Nephron (organoid): ENCODE measurements at regions not wholly inside any gene's neighbourhood (a gene's known extent, or its start where the extent isn't known, plus 50 kb on each side); places are given as distances from the start of the nearest gene placed in this dataset.

Source experiments
- H3K27ac Mint-ChIP-seq, 3 experiments: 2 replicates each; pipeline ENCODE4 v1.8.0; 2020; ENCODE audit warnings: mixed read lengths in 3 of 3, mild to moderate bottlenecking in 2 of 3, moderate library complexity in 1 of 3
- H3K27me3 Mint-ChIP-seq: 2 replicates; pipeline ENCODE4 v1.8.0; 2021; ENCODE audit warnings: low read depth, mild to moderate bottlenecking, moderate library complexity, mixed read lengths
- H3K36me3 Mint-ChIP-seq: 2 replicates; pipeline ENCODE4 v1.8.0; 2020; ENCODE audit warnings: low read depth, mixed read lengths
- H3K4me1 Mint-ChIP-seq: 2 replicates; pipeline ENCODE4 v1.8.0; 2020; ENCODE audit warnings: mixed read lengths
- H3K4me3 Mint-ChIP-seq, 3 experiments: 2 replicates each; pipeline ENCODE4 v1.8.0; 2020; ENCODE audit warnings: mild to moderate bottlenecking in 3 of 3, mixed read lengths in 3 of 3, moderate library complexity in 2 of 3
- H3K9me3 Mint-ChIP-seq: 2 replicates; pipeline ENCODE4 v1.8.0; 2020; ENCODE audit warnings: mixed read lengths
- CTCF ChIP-seq, 3 experiments: fragments of 200-600 bp; sonication (generic); IDR thresholded peaks; one replicate each; pipeline ENCODE4 v1.5.0; 2021; ENCODE audit warnings: antibody characterized with exemption in 3 of 3; ENCODE audit not compliant: unreplicated experiment in 3 of 3

GRCh38 chr3:159196359-159196758 is 394.5 kb downstream of the MFSD1 start:
- Mint-ChIP-seq H3K4me1 (no peaks in the 10 kb centered on the region), H3K4me3 (no peak overlapping the region), H3K27ac (no peak overlapping the region), H3K9me3 (peaks cover 6% of the 10 kb centered on the region), H3K27me3 (no peaks in the 10 kb centered on the region), H3K36me3 (no peaks in the 10 kb centered on the region)
- TF ChIP-seq CTCF (IDR thresholded peaks at IDR 0.05; ENCODE audit: unreplicated experiment in 3 of 3): no peak

GRCh38 chr3:159200176-159200575 is 398.3 kb downstream of the MFSD1 start:
- Mint-ChIP-seq H3K36me3 (no peaks in the 10 kb centered on the region), H3K27ac (no peak overlapping the region), H3K4me3 (no peak overlapping the region), H3K4me1 (no peaks in the 10 kb centered on the region), H3K9me3 (peaks cover 6% of the 10 kb centered on the region), H3K27me3 (no peaks in the 10 kb centered on the region)
- TF ChIP-seq CTCF (IDR thresholded peaks at IDR 0.05; ENCODE audit: unreplicated experiment in 3 of 3): no peak

GRCh38 chr3:159208050-159208449 is 406.2 kb downstream of the MFSD1 start:
- H3K4me3 Mint-ChIP-seq: no peak overlapping the region

GRCh38 chr3:159209459-159209858 is 407.6 kb downstream of the MFSD1 start:
- no peak for TF ChIP-seq CTCF (IDR thresholded peaks at IDR 0.05; ENCODE audit: unreplicated experiment in 3 of 3)
- peaks cover 8% of the 10 kb centered on the region for H3K9me3 Mint-ChIP-seq
- peaks cover 3% of the 10 kb centered on the region for H3K27me3 Mint-ChIP-seq
- no peaks in the 10 kb centered on the region for H3K36me3 Mint-ChIP-seq
- no peaks in the 10 kb centered on the region for H3K4me1 Mint-ChIP-seq
- H3K27ac Mint-ChIP-seq: no peak overlapping the region
- no peak overlapping the region for H3K4me3 Mint-ChIP-seq

More at GRCh38 chr3:159208050-159208449, 406.2 kb downstream of the MFSD1 start:
- H3K27ac Mint-ChIP-seq: no peak overlapping the region
- H3K27me3 Mint-ChIP-seq: peaks cover 3% of the 10 kb centered on the region
- no peaks in the 10 kb centered on the region for H3K36me3 Mint-ChIP-seq
- peaks cover 8% of the 10 kb centered on the region for H3K9me3 Mint-ChIP-seq
- H3K4me1 Mint-ChIP-seq: no peaks in the 10 kb centered on the region
- no peak for TF ChIP-seq CTCF (IDR thresholded peaks at IDR 0.05; ENCODE audit: unreplicated experiment in 3 of 3)

- Mint-ChIP-seq H3K4me1 (no peaks in the 10 kb centered on the region), H3K27ac (no peak overlapping the region), H3K36me3 (no peaks in the 10 kb centered on the region), H3K27me3 (peaks cover 3% of the 10 kb centered on the region), H3K9me3 (peaks cover 8% of the 10 kb centered on the region), H3K4me3 (no peak overlapping the region)
- TF ChIP-seq CTCF (IDR thresholded peaks at IDR 0.05; ENCODE audit: unreplicated experiment in 3 of 3): no peak
Observed at GRCh38 chr3:159210336-159210735, 408.5 kb downstream of the MFSD1 start.

GRCh38 chr3:159216311-159216710 is 414.5 kb downstream of the MFSD1 start:
- no peaks in the 10 kb centered on the region for H3K4me1 Mint-ChIP-seq
- no peak for TF ChIP-seq CTCF (IDR thresholded peaks at IDR 0.05; ENCODE audit: unreplicated experiment in 3 of 3)
- H3K27me3 Mint-ChIP-seq: no peaks in the 10 kb centered on the region
- no peaks in the 10 kb centered on the region for H3K36me3 Mint-ChIP-seq
- H3K27ac Mint-ChIP-seq: no peak overlapping the region
- H3K9me3 Mint-ChIP-seq: no peaks in the 10 kb centered on the region
- H3K4me3 Mint-ChIP-seq: no peak overlapping the region
